Calu3 (cell line): ENCODE measurements at regions not wholly inside any gene's neighbourhood (a gene's known extent, or its start where the extent isn't known, plus 50 kb on each side); places are given as distances from the start of the nearest gene placed in this dataset.

Source experiments
- BruUV-seq: library from RNA; stranded (reverse); fragments of 400-500 nt; replicated peaks from 2 replicates; lab custom pipeline; 2021; lab: Mats Ljungman, UMichigan
- CTCF ChIA-PET: fragments of 300-600 bp; sonication (Branson Sonifier 250); formaldehyde crosslinking; loops from one replicate; lab custom pipeline; 2022; ENCODE audit warnings: antibody characterized with exemption; lab: Charles Lee
- DNase-seq: peaks from one replicate; pipeline ENCODE4 v3.0.0; 2022
- H3K27ac Mint-ChIP-seq: one replicate; pipeline ENCODE4 v1.8.0; 2022; ENCODE audit warnings: mixed read lengths; ENCODE audit not compliant: unreplicated experiment
- H3K27me3 Mint-ChIP-seq: one replicate; pipeline ENCODE4 v1.8.0; 2022; ENCODE audit warnings: mixed read lengths; ENCODE audit not compliant: unreplicated experiment
- H3K36me3 Mint-ChIP-seq: one replicate; pipeline ENCODE4 v1.8.0; 2022; ENCODE audit warnings: mild to moderate bottlenecking, moderate library complexity, mixed read lengths; ENCODE audit not compliant: insufficient read depth, unreplicated experiment
- H3K4me1 Mint-ChIP-seq: one replicate; pipeline ENCODE4 v1.8.0; 2022; ENCODE audit warnings: mild to moderate bottlenecking, low read depth, mixed read lengths; ENCODE audit not compliant: unreplicated experiment
- H3K4me3 Mint-ChIP-seq: one replicate; pipeline ENCODE4 v1.8.0; 2022; ENCODE audit warnings: mild to moderate bottlenecking, low read depth, moderate library complexity, mixed read lengths; ENCODE audit not compliant: unreplicated experiment
- H3K9me3 Mint-ChIP-seq: one replicate; pipeline ENCODE4 v1.8.0; 2022; ENCODE audit warnings: low read depth, mixed read lengths; ENCODE audit not compliant: unreplicated experiment
- intact Hi-C: fragments of 100-400 bp; cut with micrococcal nuclease; formaldehyde crosslinking; loops from one replicate; pipeline ENCODE4 v1.10.0; 2022; ENCODE audit not compliant: unreplicated experiment
- TF ChIP-seq, protein P1 (sequence below): fragments of 200-600 bp; IDR thresholded peaks from one replicate; pipeline ENCODE4 v1.8.0; 2022; ENCODE audit warnings: antibody characterized with exemption; ENCODE audit not compliant: unreplicated experiment

DNA sequence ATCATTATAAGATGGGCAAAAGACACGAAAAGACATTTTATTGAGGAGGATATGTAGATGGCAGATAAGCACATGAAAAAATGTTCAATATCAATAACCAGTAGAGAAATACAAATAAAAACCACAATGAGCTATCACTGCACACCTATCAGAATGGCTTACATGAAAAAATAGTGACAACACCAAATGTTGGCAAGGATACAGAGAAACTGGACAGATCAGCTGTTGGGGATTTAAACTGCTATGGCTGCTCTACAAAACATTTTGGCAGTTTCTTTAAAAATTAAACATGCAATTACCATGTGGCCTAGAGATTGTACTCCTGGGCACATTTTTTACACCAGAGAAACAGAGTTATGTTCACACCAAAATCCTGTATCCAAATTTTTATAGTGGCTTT, 172.7 kb upstream of the TENT5A start:
- Mint-ChIP-seq H3K36me3 (no peaks in the 10 kb centered on the region), H3K4me3 (no peak overlapping the region), H3K4me1 (no peaks in the 10 kb centered on the region), H3K27me3 (no peaks in the 10 kb centered on the region), H3K9me3 (peaks cover 3% of the 10 kb centered on the region), H3K27ac (no peak overlapping the region)
- no TSS peak for BruUV-seq
- DNase-seq, result no peak
- TF ChIP-seq, protein P1, sequence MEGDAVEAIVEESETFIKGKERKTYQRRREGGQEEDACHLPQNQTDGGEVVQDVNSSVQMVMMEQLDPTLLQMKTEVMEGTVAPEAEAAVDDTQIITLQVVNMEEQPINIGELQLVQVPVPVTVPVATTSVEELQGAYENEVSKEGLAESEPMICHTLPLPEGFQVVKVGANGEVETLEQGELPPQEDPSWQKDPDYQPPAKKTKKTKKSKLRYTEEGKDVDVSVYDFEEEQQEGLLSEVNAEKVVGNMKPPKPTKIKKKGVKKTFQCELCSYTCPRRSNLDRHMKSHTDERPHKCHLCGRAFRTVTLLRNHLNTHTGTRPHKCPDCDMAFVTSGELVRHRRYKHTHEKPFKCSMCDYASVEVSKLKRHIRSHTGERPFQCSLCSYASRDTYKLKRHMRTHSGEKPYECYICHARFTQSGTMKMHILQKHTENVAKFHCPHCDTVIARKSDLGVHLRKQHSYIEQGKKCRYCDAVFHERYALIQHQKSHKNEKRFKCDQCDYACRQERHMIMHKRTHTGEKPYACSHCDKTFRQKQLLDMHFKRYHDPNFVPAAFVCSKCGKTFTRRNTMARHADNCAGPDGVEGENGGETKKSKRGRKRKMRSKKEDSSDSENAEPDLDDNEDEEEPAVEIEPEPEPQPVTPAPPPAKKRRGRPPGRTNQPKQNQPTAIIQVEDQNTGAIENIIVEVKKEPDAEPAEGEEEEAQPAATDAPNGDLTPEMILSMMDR, result no peak
- intact Hi-C loops, result no loop called here
- CTCF ChIA-PET, result no interaction called here

DNA sequence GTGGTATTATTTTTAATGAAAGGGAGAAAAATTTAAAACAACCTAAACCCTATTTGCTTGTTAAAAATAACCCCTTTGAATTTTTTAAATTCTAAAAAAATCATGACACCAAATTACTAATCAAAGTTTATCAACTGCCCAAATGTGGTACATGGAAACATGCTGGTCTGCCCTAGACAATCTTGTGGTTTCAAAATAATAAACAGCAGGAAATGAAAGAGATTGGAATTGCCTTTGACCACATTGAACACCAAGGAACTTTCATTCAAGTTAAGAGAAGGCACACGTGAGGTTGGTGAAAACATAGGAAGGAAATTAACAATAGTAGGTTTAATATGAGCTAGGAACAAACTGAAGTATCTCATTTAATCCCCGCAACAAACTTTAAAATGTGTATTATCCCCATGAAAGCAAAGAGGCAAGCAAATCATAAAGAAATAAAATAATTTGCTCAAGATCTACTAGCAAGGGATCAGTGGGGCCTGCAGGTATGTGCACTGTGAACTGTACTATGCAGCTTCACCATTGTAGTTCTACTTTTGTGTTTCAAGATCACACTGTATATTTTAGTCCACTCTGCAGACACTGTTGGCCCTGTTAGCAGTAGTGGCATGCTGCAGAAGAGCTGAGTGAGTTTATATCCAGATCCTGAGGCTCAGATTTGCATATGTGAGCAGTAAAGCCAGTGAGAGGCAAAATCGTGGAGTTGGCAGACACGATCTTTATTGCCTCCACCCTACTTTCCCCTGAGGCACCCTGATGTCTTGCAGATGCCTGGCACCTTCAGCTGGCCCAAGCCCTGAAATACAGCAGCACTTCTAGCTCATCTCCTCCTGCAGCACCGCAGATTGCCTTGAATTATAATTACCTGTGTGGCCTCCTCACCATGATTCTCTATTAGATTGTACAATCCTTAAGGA, 157.8 kb upstream of the TENT5A start:
- no peaks in the 10 kb centered on the region for H3K36me3 Mint-ChIP-seq
- no peak overlapping the region for H3K4me3 Mint-ChIP-seq

GRCh38 chr6:81909162-81909561, 156.7 kb upstream of the TENT5A start:
- no peak for DNase-seq
- H3K4me3 Mint-ChIP-seq, result no peak overlapping the region
- no peak overlapping the region for H3K27ac Mint-ChIP-seq
- TF ChIP-seq, protein P1, result no peak
- H3K27me3 Mint-ChIP-seq, result no peaks in the 10 kb centered on the region
- H3K4me1 Mint-ChIP-seq, result no peaks in the 10 kb centered on the region
- no peaks in the 10 kb centered on the region for H3K9me3 Mint-ChIP-seq
- intact Hi-C loops, result no loop called here
- no TSS peak for BruUV-seq
- CTCF ChIA-PET, result no interaction called here
- H3K36me3 Mint-ChIP-seq, result no peaks in the 10 kb centered on the region

More for the DNA sequence above, 157.8 kb upstream of the TENT5A start:
- H3K27me3 Mint-ChIP-seq, result no peaks in the 10 kb centered on the region
- DNase-seq, result no peak
- TF ChIP-seq, protein P1, result no peak
- CTCF ChIA-PET, result no interaction called here
- no peak overlapping the region for H3K27ac Mint-ChIP-seq
- no peaks in the 10 kb centered on the region for H3K9me3 Mint-ChIP-seq
- H3K4me1 Mint-ChIP-seq, result no peaks in the 10 kb centered on the region
- no TSS peak for BruUV-seq
- intact Hi-C loops, result no loop called here

DNA sequence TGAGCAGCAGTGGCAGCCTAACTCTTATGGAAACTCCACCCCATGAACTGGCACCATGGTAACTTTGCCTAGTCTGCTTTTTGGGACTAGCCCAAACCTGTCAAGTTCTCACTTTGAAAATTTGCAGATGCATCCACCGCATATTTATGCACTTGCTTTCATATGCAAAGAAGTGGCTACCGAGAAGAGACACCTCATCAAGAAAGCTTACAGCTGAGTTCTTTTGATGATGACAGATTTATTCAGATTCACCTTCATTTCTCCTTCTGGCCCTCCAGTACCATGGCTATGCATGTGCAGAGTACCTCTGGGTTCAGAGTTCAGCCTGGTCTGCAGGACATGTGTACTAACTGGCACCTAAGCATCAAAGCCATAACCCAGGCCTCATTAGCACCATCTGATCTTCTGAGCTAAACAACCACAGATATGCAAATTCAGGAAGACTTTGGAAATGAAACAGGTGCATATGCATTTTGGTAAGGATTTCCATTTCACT, 154.3 kb upstream of the TENT5A start:
- H3K36me3 Mint-ChIP-seq, result no peaks in the 10 kb centered on the region
- TF ChIP-seq, protein P1, result no peak
- CTCF ChIA-PET, result no interaction called here
- H3K4me1 Mint-ChIP-seq, result no peaks in the 10 kb centered on the region
- no peak overlapping the region for H3K4me3 Mint-ChIP-seq
- no TSS peak for BruUV-seq
- intact Hi-C loops, result no loop called here
- DNase-seq, result no peak
- no peaks in the 10 kb centered on the region for H3K27me3 Mint-ChIP-seq
- peaks cover 3% of the 10 kb centered on the region for H3K9me3 Mint-ChIP-seq
- H3K27ac Mint-ChIP-seq, result no peak overlapping the region
